ENCODE measurements at regions not wholly inside any gene's neighbourhood (a gene's known extent, or its start where the extent isn't known, plus 50 kb on each side); places are given as distances from the start of the nearest gene placed in this dataset.
"Not testable (repeated sequence)": the region's sequence is repeated elsewhere in the genome, so short reads cannot be mapped to it uniquely, and the experiment has no call there.

- Mint-ChIP-seq H3K27ac (no peak overlapping the region), H3K27me3 (no peaks in the 10 kb centered on the region), H3K9me3 (no peaks in the 10 kb centered on the region), H3K4me1 (no peaks in the 10 kb centered on the region), H3K36me3 (ENCODE audit: low read depth) (no peaks in the 10 kb centered on the region), H3K4me3 (no peak overlapping the region)
- POLR2A ChIA-PET, result no interaction called here
- CTCF ChIA-PET, result no interaction called here
- no peak for DNase-seq
Measured at GRCh38 chr21:26288026-26288425, 117.5 kb upstream of the APP start.

GRCh38 chr21:26284531-26284930 lies 114.0 kb upstream of the APP start:
- no peaks in the 10 kb centered on the region for H3K4me1 Mint-ChIP-seq
- no peaks in the 10 kb centered on the region for H3K9me3 Mint-ChIP-seq
- no peaks in the 10 kb centered on the region for H3K36me3 Mint-ChIP-seq (ENCODE audit: low read depth)
- H3K27me3 Mint-ChIP-seq, result no peaks in the 10 kb centered on the region
- H3K27ac Mint-ChIP-seq, result no peak overlapping the region
- ChIA-PET CTCF (interaction anchor here (0.7 to 1.2 kb wide), 2 partner anchors 16 to 58 kb away, joined by 3 read pairs; no protein-coding TSS in a partner anchor), POLR2A (no interaction called here)
- no peak for DNase-seq
- no peak overlapping the region for H3K4me3 Mint-ChIP-seq

GRCh38 chr21:26282058-26282457 lies 111.5 kb upstream of the APP start:
- Mint-ChIP-seq H3K4me3 (no peak overlapping the region), H3K27me3 (no peaks in the 10 kb centered on the region), H3K9me3 (no peaks in the 10 kb centered on the region), H3K36me3 (ENCODE audit: low read depth) (no peaks in the 10 kb centered on the region), H3K4me1 (no peaks in the 10 kb centered on the region), H3K27ac (no peak overlapping the region)
- no peak for DNase-seq
- CTCF ChIA-PET, result no interaction called here
- POLR2A ChIA-PET, result no interaction called here

- Mint-ChIP-seq H3K36me3 (ENCODE audit: low read depth) (no peaks in the 10 kb centered on the region), H3K27me3 (no peaks in the 10 kb centered on the region), H3K9me3 (no peaks in the 10 kb centered on the region), H3K4me3 (no peak overlapping the region), H3K4me1 (no peaks in the 10 kb centered on the region), H3K27ac (no peak overlapping the region)
- ChIA-PET POLR2A (no interaction called here), CTCF (no interaction called here)
- no peak for DNase-seq
Measured at GRCh38 chr21:26281506-26281905, 110.9 kb upstream of the APP start.

GRCh38 chr21:26280775-26281174 lies 110.2 kb upstream of the APP start:
- CTCF ChIA-PET, result no interaction called here

GRCh38 chr21:26280148-26280547 lies 109.6 kb upstream of the APP start:
- Mint-ChIP-seq H3K9me3 (peaks cover 5% of the 10 kb centered on the region), H3K27me3 (no peaks in the 10 kb centered on the region), H3K4me3 (no peak overlapping the region), H3K36me3 (ENCODE audit: low read depth) (no peaks in the 10 kb centered on the region), H3K4me1 (no peaks in the 10 kb centered on the region), H3K27ac (no peak overlapping the region)
- ChIA-PET CTCF (no interaction called here), POLR2A (no interaction called here)
- no peak for DNase-seq

More at GRCh38 chr21:26280775-26281174, 110.2 kb upstream of the APP start:
- Mint-ChIP-seq H3K4me3 (no peak overlapping the region), H3K4me1 (no peaks in the 10 kb centered on the region), H3K36me3 (ENCODE audit: low read depth) (no peaks in the 10 kb centered on the region), H3K9me3 (no peaks in the 10 kb centered on the region), H3K27ac (no peak overlapping the region), H3K27me3 (no peaks in the 10 kb centered on the region)
- POLR2A ChIA-PET, result no interaction called here
- DNase-seq, result no peak

GRCh38 chr21:26275801-26276200 lies 105.2 kb upstream of the APP start:
- Mint-ChIP-seq H3K27ac (no peak overlapping the region), H3K36me3 (ENCODE audit: low read depth) (no peaks in the 10 kb centered on the region), H3K4me3 (no peak overlapping the region), H3K9me3 (peaks cover 26% of the 10 kb centered on the region), H3K27me3 (no peaks in the 10 kb centered on the region), H3K4me1 (no peaks in the 10 kb centered on the region)
- DNase-seq, result no peak
- ChIA-PET POLR2A (no interaction called here), CTCF (no interaction called here)

GRCh38 chr21:26273686-26274313 lies 103.2 kb upstream of the APP start:
- Mint-ChIP-seq H3K36me3 (ENCODE audit: low read depth) (no peaks in the 10 kb centered on the region), H3K9me3 (peaks cover 28% of the 10 kb centered on the region), H3K4me3 (no peak overlapping the region), H3K4me1 (no peaks in the 10 kb centered on the region), H3K27ac (no peak overlapping the region), H3K27me3 (no peaks in the 10 kb centered on the region)
- ChIA-PET CTCF (no interaction called here), POLR2A (no interaction called here)
- no peak for DNase-seq

GRCh38 chr21:26267389-26267788 lies 96.8 kb upstream of the APP start:
- H3K36me3 Mint-ChIP-seq (ENCODE audit: low read depth), result no peaks in the 10 kb centered on the region
- no peaks in the 10 kb centered on the region for H3K4me1 Mint-ChIP-seq
- DNase-seq, result no peak
- peaks cover 5% of the 10 kb centered on the region for H3K9me3 Mint-ChIP-seq
- no peak overlapping the region for H3K27ac Mint-ChIP-seq
- no peaks in the 10 kb centered on the region for H3K27me3 Mint-ChIP-seq
- POLR2A ChIA-PET, result no interaction called here
- CTCF ChIA-PET, result no interaction called here
- no peak overlapping the region for H3K4me3 Mint-ChIP-seq

GRCh38 chr21:26246073-26246472 lies 75.5 kb upstream of the APP start:
- Mint-ChIP-seq H3K9me3 (no peaks in the 10 kb centered on the region), H3K27me3 (no peaks in the 10 kb centered on the region), H3K4me3 (no peak overlapping the region), H3K36me3 (ENCODE audit: low read depth) (no peaks in the 10 kb centered on the region), H3K27ac (no peak overlapping the region), H3K4me1 (no peaks in the 10 kb centered on the region)
- ChIA-PET CTCF (no interaction called here), POLR2A (no interaction called here)
- no peak for DNase-seq

- ChIA-PET POLR2A (no interaction called here), CTCF (no interaction called here)
- H3K4me3 Mint-ChIP-seq, result no peak overlapping the region
- H3K27ac Mint-ChIP-seq, result no peak overlapping the region
- no peaks in the 10 kb centered on the region for H3K9me3 Mint-ChIP-seq
- H3K36me3 Mint-ChIP-seq (ENCODE audit: low read depth), result no peaks in the 10 kb centered on the region
- no peaks in the 10 kb centered on the region for H3K4me1 Mint-ChIP-seq
- no peaks in the 10 kb centered on the region for H3K27me3 Mint-ChIP-seq
- DNase-seq, result no peak
Measured at GRCh38 chr21:26245428-26245827, 74.9 kb upstream of the APP start.

- H3K27ac Mint-ChIP-seq, result no peak overlapping the region
- ChIA-PET CTCF (no interaction called here), POLR2A (no interaction called here)
- no peaks in the 10 kb centered on the region for H3K9me3 Mint-ChIP-seq
- H3K36me3 Mint-ChIP-seq (ENCODE audit: low read depth), result no peaks in the 10 kb centered on the region
- no peak overlapping the region for H3K4me3 Mint-ChIP-seq
- no peak for DNase-seq
- H3K27me3 Mint-ChIP-seq, result no peaks in the 10 kb centered on the region
- no peaks in the 10 kb centered on the region for H3K4me1 Mint-ChIP-seq
Measured at GRCh38 chr21:26238646-26239045, 68.1 kb upstream of the APP start.

- H3K4me1 Mint-ChIP-seq, result no peaks in the 10 kb centered on the region
- no peaks in the 10 kb centered on the region for H3K9me3 Mint-ChIP-seq
- no peak overlapping the region for H3K4me3 Mint-ChIP-seq
- ChIA-PET POLR2A (no interaction called here), CTCF (no interaction called here)
- no peak overlapping the region for H3K27ac Mint-ChIP-seq
- H3K27me3 Mint-ChIP-seq, result no peaks in the 10 kb centered on the region
- DNase-seq, result no peak
- H3K36me3 Mint-ChIP-seq (ENCODE audit: low read depth), result no peaks in the 10 kb centered on the region
Measured at GRCh38 chr21:26236281-26236680, 65.7 kb upstream of the APP start.

GRCh38 chr21:26233297-26233696 lies 62.7 kb upstream of the APP start:
- H3K27me3 Mint-ChIP-seq; H3K27ac Mint-ChIP-seq; H3K4me3 Mint-ChIP-seq; POLR2A ChIA-PET; H3K36me3 Mint-ChIP-seq (ENCODE audit: low read depth); CTCF ChIA-PET; DNase-seq; H3K4me1 Mint-ChIP-seq; H3K9me3 Mint-ChIP-seq: not testable (repeated sequence)

GRCh38 chr21:26232491-26232890 lies 61.9 kb upstream of the APP start:
- CTCF ChIA-PET; DNase-seq; H3K4me1 Mint-ChIP-seq; H3K4me3 Mint-ChIP-seq; H3K9me3 Mint-ChIP-seq; H3K36me3 Mint-ChIP-seq (ENCODE audit: low read depth); H3K27me3 Mint-ChIP-seq; H3K27ac Mint-ChIP-seq; POLR2A ChIA-PET: not testable (repeated sequence)
